ENCODE measurements at regions not wholly inside any gene's neighbourhood (a gene's known extent, or its start where the extent isn't known, plus 50 kb on each side); places are given as distances from the start of the nearest gene placed in this dataset.

- DNase-seq (ENCODE audit: low spot score): no peak
Observed at GRCh38 chr10:131710142-131710861, 190.5 kb upstream of the PPP2R2D start.

DNA sequence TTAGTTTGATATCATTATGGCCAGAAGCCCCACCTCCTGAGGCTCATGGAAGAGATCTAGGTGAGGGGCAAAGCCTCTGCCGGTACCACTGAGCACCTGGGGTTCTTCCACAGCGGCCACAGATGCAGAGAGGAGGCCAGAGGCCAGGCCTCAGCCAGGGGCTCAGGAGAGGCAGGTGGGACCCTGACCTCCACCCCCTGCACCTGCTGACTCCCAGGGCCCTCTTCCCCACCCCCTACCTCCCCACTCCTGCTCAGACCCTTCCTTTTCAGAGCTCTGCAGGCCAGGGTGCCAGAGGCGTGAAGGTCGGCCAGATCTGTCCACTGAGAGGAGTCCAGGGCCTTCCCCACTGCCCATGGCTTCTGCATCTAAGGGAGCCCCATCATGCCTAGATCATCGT is 178.7 kb upstream of the PPP2R2D start:
- DNase-seq (ENCODE audit: low spot score): no peak

- DNase-seq (ENCODE audit: low spot score): no peak
Observed at GRCh38 chr10:131722525-131723264, 178.1 kb upstream of the PPP2R2D start.

- DNase-seq (ENCODE audit: low spot score): no peak
Observed at GRCh38 chr10:131723297-131724168, 177.3 kb upstream of the PPP2R2D start.

DNA sequence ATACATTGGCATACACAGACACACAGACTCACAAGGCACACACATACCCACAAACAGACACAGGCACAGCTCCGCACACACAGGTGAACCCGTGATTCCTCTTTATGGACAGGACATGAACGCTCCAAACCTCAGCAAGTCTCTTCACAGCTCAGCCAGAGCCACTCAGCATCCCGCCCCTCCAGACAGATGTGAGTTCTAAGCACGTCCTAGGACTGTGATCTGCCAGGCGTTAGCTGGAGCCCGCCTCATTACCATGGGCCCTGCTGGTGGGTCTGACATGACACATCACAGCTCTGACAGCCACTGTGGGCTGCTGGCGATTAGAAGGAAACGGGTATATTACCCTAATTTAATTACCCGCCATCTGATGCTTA is 176.7 kb upstream of the PPP2R2D start:
- no peak for DNase-seq (ENCODE audit: low spot score)

DNA sequence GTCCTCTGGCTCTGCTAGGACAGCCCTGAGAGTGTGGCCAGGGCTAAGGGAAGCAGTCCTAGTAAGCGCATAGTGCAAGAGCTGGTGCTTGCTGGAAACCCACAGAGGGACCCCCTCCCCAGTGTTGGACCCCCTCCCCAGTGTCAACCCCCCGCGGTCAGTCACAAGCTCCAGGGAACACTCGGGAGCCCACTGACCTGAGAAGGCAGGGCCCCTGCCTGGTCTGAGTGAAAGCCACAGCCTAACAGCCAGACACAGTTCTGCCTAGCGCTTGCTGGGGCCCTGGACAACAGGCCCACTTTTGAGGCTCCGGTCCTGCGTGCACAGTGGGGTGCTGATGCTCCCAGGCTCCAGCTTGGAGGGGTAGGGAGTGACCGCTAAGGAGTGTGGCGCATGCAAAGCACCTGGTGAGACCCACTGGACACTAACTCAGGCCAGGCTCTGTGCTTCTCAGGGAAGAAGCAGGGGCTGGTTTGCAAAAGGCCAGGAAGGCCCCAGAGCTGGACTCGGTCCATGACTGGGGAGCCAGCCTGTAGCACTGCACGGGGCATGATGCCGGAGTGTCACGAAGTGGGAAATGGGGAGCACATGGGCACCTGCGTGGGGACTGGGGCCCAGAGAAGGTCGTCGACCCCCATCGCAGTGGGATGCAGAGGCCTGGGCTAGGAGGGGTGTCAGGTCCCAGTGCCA is 175.8 kb upstream of the PPP2R2D start:
- DNase-seq (ENCODE audit: low spot score): no peak

GRCh38 chr10:131725581-131726069 is 175.2 kb upstream of the PPP2R2D start:
- no peak for DNase-seq (ENCODE audit: low spot score)

GRCh38 chr10:131726076-131726880 is 174.5 kb upstream of the PPP2R2D start:
- no peak for DNase-seq (ENCODE audit: low spot score)

GRCh38 chr10:131726967-131727366 is 173.8 kb upstream of the PPP2R2D start:
- no peak for DNase-seq (ENCODE audit: low spot score)

DNA sequence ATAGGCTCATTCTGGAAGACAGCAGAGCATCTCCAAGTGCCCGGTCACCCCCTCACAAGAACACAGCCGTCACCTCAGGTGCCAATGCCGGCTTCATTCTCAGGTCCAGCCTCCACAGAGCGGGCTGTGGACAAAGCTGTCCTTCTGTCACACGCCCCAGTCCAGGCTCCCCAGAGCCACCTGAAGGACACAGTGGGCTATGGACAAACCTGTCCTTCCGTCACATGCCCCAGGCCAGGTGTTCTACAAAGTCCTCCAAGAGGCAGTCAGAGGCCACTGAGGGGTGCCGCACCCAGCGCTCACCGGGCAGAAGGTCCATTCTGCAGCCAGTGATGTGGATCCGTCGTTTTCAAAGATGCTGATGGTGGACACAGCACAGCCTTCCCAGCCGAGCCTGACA is 173.2 kb upstream of the PPP2R2D start:
- no peak for DNase-seq (ENCODE audit: low spot score)

- no peak for DNase-seq (ENCODE audit: low spot score)
Observed at GRCh38 chr10:131728286-131729228, 172.3 kb upstream of the PPP2R2D start.

DNA sequence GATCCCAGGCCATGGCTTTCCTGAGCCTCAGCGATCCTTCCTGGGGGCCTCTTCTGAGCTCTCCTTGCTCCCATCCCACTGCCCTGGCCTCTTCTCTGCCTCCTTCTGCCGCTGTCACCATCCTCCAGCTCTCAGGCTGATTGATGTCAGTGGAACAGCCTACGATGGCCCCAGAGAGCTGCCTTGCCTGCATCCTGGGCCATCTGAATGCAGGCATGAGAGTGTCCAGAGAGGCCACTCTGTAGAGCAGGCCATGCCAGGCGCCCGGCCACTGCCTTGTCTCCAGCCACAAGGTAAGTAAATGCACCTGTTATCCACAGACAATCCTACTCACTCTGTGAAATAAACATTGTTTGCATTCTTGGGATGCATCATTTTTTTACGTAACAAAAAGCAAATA is 171.4 kb upstream of the PPP2R2D start:
- no peak for DNase-seq (ENCODE audit: low spot score)

- DNase-seq (ENCODE audit: low spot score): no peak
Observed at GRCh38 chr10:131729938-131730660, 170.7 kb upstream of the PPP2R2D start.

GRCh38 chr10:131730771-131731497 is 169.9 kb upstream of the PPP2R2D start:
- DNase-seq (ENCODE audit: low spot score): no peak

DNA sequence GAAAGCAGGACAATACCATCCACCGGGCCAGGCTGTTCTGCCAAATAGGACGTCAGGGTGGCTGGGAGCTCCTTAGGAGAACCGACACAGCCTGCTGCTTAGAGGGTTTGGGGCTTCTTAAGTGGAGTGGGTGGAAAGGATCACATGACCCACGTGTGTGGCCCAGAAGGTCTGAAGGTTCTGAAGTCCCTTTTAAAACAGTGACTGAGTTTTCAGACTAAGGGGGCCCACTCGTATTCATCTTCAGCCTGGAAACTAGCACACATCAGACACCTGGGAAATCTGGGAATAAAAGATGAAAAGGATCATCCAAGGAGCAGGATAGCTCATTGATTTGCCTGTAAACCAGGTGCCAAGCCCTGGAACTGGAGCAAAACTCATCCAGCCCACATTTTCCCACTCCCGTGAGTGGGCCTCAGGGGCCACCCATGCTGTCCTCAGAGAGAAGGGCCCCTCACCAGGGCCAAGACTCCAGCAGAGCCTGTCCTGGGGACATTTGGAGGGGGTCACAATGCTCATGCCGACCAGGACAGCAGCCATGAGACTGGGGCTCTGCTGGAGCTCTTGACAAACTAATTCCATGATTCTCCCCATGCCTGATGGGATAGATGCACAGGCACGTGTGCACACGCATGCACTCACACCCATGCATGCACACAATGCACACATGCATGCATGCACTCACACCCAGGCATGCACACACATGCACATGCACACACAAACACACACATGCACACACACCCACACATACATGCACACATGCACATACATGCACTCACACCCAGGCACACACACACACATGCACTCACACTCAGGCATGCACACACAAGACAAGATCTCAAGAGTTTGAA is 168.8 kb upstream of the PPP2R2D start:
- no peak for DNase-seq (ENCODE audit: low spot score)

- no peak for DNase-seq (ENCODE audit: low spot score)
Observed at GRCh38 chr10:131732631-131733127, 168.1 kb upstream of the PPP2R2D start.

DNA sequence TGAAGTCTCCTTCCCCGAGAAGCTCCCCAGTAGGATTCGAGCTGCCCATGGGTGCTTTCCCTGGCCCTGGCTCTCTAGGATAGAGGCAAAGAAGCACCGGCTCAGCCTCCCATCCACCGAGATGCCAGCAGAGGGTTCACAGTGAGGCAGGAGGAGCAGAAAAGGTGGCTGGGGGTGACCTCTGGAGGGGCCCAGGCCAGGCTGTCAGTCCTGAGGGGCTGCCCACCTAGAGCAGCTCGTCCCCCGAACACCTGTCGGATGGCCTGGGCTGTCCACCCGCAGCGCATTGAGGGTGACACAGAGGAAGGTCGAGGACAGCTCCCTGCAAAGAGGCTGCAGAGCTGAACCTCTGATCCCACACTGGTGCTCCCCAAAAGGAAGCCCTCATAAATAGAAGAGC is 167.2 kb upstream of the PPP2R2D start:
- DNase-seq (ENCODE audit: low spot score): no peak

Measured in activated CD4-positive, alpha-beta T cell treated with anti-CD3 and anti-CD28 coated beads, Interleukin-2, Interleukin-4, amounts not matched to agents 100 ng/mL and 50 ng/mL, durations not matched to agents 16 hours and 8 hours (primary cell).